Peyer's patch (tissue), 4 donors: ENCODE measurements at regions not wholly inside any gene's neighbourhood (a gene's known extent, or its start where the extent isn't known, plus 50 kb on each side); places are given as distances from the start of the nearest gene placed in this dataset.

Experiments used
- POLR2A ChIP-seq, 2 donors: fragments of 450-650 bp; IDR thresholded peaks; one replicate each; pipeline ENCODE4 v1.5.1; 2017; ENCODE audit warnings: antibody characterized with exemption in 2 of 2, mild to moderate bottlenecking in 2 of 2, moderate library complexity in 2 of 2
- TF ChIP-seq, protein P1 (sequence below), 6 experiments: fragments of 450-650 bp in 4 of 6; fragments of 200-600 bp in 2 of 6; sonication (generic) in 1 of 6; IDR thresholded peaks; one replicate each; pipeline ENCODE4 v1.5.1; 2017 to 2019; ENCODE audit warnings: antibody characterized with exemption in 6 of 6, mild to moderate bottlenecking in 3 of 6, moderate library complexity in 1 of 6

DNA sequence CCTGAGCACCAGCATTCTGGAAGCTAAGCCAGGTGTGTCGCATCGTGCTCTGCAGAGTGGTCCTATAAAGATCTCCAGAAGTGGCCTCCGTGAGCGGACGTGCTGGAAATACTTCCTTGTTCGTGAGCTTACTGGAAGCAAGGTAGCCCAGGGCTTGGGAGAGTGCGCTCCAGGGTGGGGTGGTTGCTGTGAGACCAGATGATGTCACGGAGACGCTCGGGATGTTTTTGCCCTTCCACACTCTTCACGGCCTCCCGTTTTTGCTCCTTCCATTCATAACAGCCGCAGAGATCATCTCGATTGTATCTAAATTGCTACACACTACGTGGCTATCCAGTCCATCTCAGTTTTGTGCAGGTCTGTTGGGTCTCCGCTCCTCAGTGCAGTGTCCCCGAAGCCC lies 373.4 kb downstream of the THBS2 start:
- TF ChIP-seq POLR2A (IDR thresholded peaks at IDR 0.05), result no peak
- TF ChIP-seq, protein P1, sequence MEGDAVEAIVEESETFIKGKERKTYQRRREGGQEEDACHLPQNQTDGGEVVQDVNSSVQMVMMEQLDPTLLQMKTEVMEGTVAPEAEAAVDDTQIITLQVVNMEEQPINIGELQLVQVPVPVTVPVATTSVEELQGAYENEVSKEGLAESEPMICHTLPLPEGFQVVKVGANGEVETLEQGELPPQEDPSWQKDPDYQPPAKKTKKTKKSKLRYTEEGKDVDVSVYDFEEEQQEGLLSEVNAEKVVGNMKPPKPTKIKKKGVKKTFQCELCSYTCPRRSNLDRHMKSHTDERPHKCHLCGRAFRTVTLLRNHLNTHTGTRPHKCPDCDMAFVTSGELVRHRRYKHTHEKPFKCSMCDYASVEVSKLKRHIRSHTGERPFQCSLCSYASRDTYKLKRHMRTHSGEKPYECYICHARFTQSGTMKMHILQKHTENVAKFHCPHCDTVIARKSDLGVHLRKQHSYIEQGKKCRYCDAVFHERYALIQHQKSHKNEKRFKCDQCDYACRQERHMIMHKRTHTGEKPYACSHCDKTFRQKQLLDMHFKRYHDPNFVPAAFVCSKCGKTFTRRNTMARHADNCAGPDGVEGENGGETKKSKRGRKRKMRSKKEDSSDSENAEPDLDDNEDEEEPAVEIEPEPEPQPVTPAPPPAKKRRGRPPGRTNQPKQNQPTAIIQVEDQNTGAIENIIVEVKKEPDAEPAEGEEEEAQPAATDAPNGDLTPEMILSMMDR (IDR thresholded peaks at IDR 0.05), result no peak
